ENCODE measurements at regions not wholly inside any gene's neighbourhood (a gene's known extent, or its start where the extent isn't known, plus 50 kb on each side); places are given as distances from the start of the nearest gene placed in this dataset.
"Not testable (repeated sequence)": the region's sequence is repeated elsewhere in the genome, so short reads cannot be mapped to it uniquely, and the experiment has no call there.

- Histone ChIP-seq H3K27ac (ENCODE audit: low read depth in 1 of 2, low read length in 2 of 2) (no peak overlapping the region), H3K9me3 (ENCODE audit: control insufficient read depth, low read length) (no peaks in the 10 kb centered on the region), H3K4me3 (ENCODE audit: low read length in 2 of 2) (no peak overlapping the region), H3K4me1 (ENCODE audit: control insufficient read depth in 1 of 2, insufficient read depth in 2 of 2, low read length in 2 of 2) (peaks cover 0 to 2% of the 10 kb centered on the region in 2 donors), H3K27me3 (ENCODE audit: control insufficient read depth in 1 of 2, insufficient read depth in 2 of 2, low read length in 1 of 2) (no peaks in the 10 kb centered on the region), H3K36me3 (ENCODE audit: control insufficient read depth in 1 of 2, insufficient read depth in 2 of 2, low read length in 1 of 2) (no peaks in the 10 kb centered on the region)
- WGBS, 2 donors = 82 to 86% methylated on average over 1 of the region's 1 CpG
- intact Hi-C loops (cut with DNase I) = no loop called here
- ATAC-seq (ENCODE audit: low FRiP score) (no peak), DNase-seq (no peak)
Observed at GRCh38 chr5:99029172-99029571, 100.4 kb upstream of the CHD1 start.

- H3K27me3 ChIP-seq (ENCODE audit: control insufficient read depth in 1 of 2, insufficient read depth in 2 of 2, low read length in 1 of 2); H3K9me3 ChIP-seq (ENCODE audit: control insufficient read depth, low read length); H3K4me1 ChIP-seq (ENCODE audit: control insufficient read depth in 1 of 2, insufficient read depth in 2 of 2, low read length in 2 of 2); DNase-seq; H3K27ac ChIP-seq (ENCODE audit: low read depth in 1 of 2, low read length in 2 of 2); H3K4me3 ChIP-seq (ENCODE audit: low read length in 2 of 2); intact Hi-C loops (cut with DNase I); H3K36me3 ChIP-seq (ENCODE audit: control insufficient read depth in 1 of 2, insufficient read depth in 2 of 2, low read length in 1 of 2); ATAC-seq (ENCODE audit: low FRiP score): not testable (repeated sequence)
- 81 to 86% methylated on average over 6 of the region's 6 CpGs for WGBS, 2 donors
Observed at GRCh38 chr5:99028170-99028569, 99.4 kb upstream of the CHD1 start.

GRCh38 chr5:99025298-99026045 is 96.7 kb upstream of the CHD1 start:
- Histone ChIP-seq H3K27ac (ENCODE audit: low read depth in 1 of 2, low read length in 2 of 2) (no peak overlapping the region), H3K4me1 (ENCODE audit: control insufficient read depth in 1 of 2, insufficient read depth in 2 of 2, low read length in 2 of 2) (no peaks in the 10 kb centered on the region), H3K27me3 (ENCODE audit: control insufficient read depth in 1 of 2, insufficient read depth in 2 of 2, low read length in 1 of 2) (no peaks in the 10 kb centered on the region), H3K4me3 (ENCODE audit: low read length in 2 of 2) (no peak overlapping the region), H3K9me3 (ENCODE audit: control insufficient read depth, low read length) (no peaks in the 10 kb centered on the region), H3K36me3 (ENCODE audit: control insufficient read depth in 1 of 2, insufficient read depth in 2 of 2, low read length in 1 of 2) (no peaks in the 10 kb centered on the region)
- DNase-seq (no peak), ATAC-seq (ENCODE audit: low FRiP score) (no peak)
- WGBS, 2 donors = 56 to 60% methylated on average over 5 of the region's 5 CpGs
- intact Hi-C loops (cut with DNase I) = no loop called here

GRCh38 chr5:99023330-99023729 is 94.5 kb upstream of the CHD1 start:
- no peaks in the 10 kb centered on the region for H3K4me1 ChIP-seq (ENCODE audit: control insufficient read depth in 1 of 2, insufficient read depth in 2 of 2, low read length in 2 of 2)
- no peaks in the 10 kb centered on the region for H3K9me3 ChIP-seq (ENCODE audit: control insufficient read depth, low read length)
- no peak overlapping the region for H3K4me3 ChIP-seq (ENCODE audit: low read length in 2 of 2)
- H3K27me3 ChIP-seq (ENCODE audit: control insufficient read depth in 1 of 2, insufficient read depth in 2 of 2, low read length in 1 of 2) = no peaks in the 10 kb centered on the region
- DNase-seq (no peak), ATAC-seq (ENCODE audit: low FRiP score) (no peak)
- intact Hi-C loops (cut with DNase I) = no loop called here
- 70 to 71% methylated on average over 3 of the region's 3 CpGs for WGBS, 2 donors
- H3K36me3 ChIP-seq (ENCODE audit: control insufficient read depth in 1 of 2, insufficient read depth in 2 of 2, low read length in 1 of 2) = no peaks in the 10 kb centered on the region
- no peak overlapping the region for H3K27ac ChIP-seq (ENCODE audit: low read depth in 1 of 2, low read length in 2 of 2)

GRCh38 chr5:99022250-99022649 is 93.4 kb upstream of the CHD1 start:
- no peak for ATAC-seq (ENCODE audit: low FRiP score)

GRCh38 chr5:99020698-99021048 is 91.9 kb upstream of the CHD1 start:
- no peak overlapping the region for H3K27ac ChIP-seq (ENCODE audit: low read depth in 1 of 2, low read length in 2 of 2)
- no peaks in the 10 kb centered on the region for H3K9me3 ChIP-seq (ENCODE audit: control insufficient read depth, low read length)
- H3K27me3 ChIP-seq (ENCODE audit: control insufficient read depth in 1 of 2, insufficient read depth in 2 of 2, low read length in 1 of 2) = no peaks in the 10 kb centered on the region
- no peaks in the 10 kb centered on the region for H3K36me3 ChIP-seq (ENCODE audit: control insufficient read depth in 1 of 2, insufficient read depth in 2 of 2, low read length in 1 of 2)
- DNase-seq (no peak), ATAC-seq (ENCODE audit: low FRiP score) (no peak)
- no peak overlapping the region for H3K4me3 ChIP-seq (ENCODE audit: low read length in 2 of 2)
- H3K4me1 ChIP-seq (ENCODE audit: control insufficient read depth in 1 of 2, insufficient read depth in 2 of 2, low read length in 2 of 2) = no peaks in the 10 kb centered on the region
- intact Hi-C loops (cut with DNase I) = no loop called here

More at GRCh38 chr5:99022250-99022649, 93.4 kb upstream of the CHD1 start:
- no peaks in the 10 kb centered on the region for H3K27me3 ChIP-seq (ENCODE audit: control insufficient read depth in 1 of 2, insufficient read depth in 2 of 2, low read length in 1 of 2)
- H3K27ac ChIP-seq (ENCODE audit: low read depth in 1 of 2, low read length in 2 of 2) = no peak overlapping the region
- H3K9me3 ChIP-seq (ENCODE audit: control insufficient read depth, low read length) = no peaks in the 10 kb centered on the region
- intact Hi-C loops (cut with DNase I) = no loop called here
- no peaks in the 10 kb centered on the region for H3K4me1 ChIP-seq (ENCODE audit: control insufficient read depth in 1 of 2, insufficient read depth in 2 of 2, low read length in 2 of 2)
- no peak for DNase-seq
- no peaks in the 10 kb centered on the region for H3K36me3 ChIP-seq (ENCODE audit: control insufficient read depth in 1 of 2, insufficient read depth in 2 of 2, low read length in 1 of 2)
- H3K4me3 ChIP-seq (ENCODE audit: low read length in 2 of 2) = no peak overlapping the region

- ATAC-seq (ENCODE audit: low FRiP score) = no peak
- intact Hi-C loops (cut with DNase I) = no loop called here
- no peaks in the 10 kb centered on the region for H3K4me1 ChIP-seq (ENCODE audit: control insufficient read depth in 1 of 2, insufficient read depth in 2 of 2, low read length in 2 of 2)
- no peaks in the 10 kb centered on the region for H3K9me3 ChIP-seq (ENCODE audit: control insufficient read depth, low read length)
- WGBS, 2 donors = 14 to 19% methylated on average over 3 of the region's 3 CpGs
- H3K27me3 ChIP-seq (ENCODE audit: control insufficient read depth in 1 of 2, insufficient read depth in 2 of 2, low read length in 1 of 2) = no peaks in the 10 kb centered on the region
- H3K27ac ChIP-seq (ENCODE audit: low read depth in 1 of 2, low read length in 2 of 2) = no peak overlapping the region
- no peaks in the 10 kb centered on the region for H3K36me3 ChIP-seq (ENCODE audit: control insufficient read depth in 1 of 2, insufficient read depth in 2 of 2, low read length in 1 of 2)
- no peak for DNase-seq
- no peak overlapping the region for H3K4me3 ChIP-seq (ENCODE audit: low read length in 2 of 2)
Observed at GRCh38 chr5:99019812-99020697, 91.2 kb upstream of the CHD1 start.

- H3K9me3 ChIP-seq (ENCODE audit: control insufficient read depth, low read length) = no peaks in the 10 kb centered on the region
- H3K4me1 ChIP-seq (ENCODE audit: control insufficient read depth in 1 of 2, insufficient read depth in 2 of 2, low read length in 2 of 2) = no peaks in the 10 kb centered on the region
- no peak overlapping the region for H3K27ac ChIP-seq (ENCODE audit: low read depth in 1 of 2, low read length in 2 of 2)
- no peaks in the 10 kb centered on the region for H3K36me3 ChIP-seq (ENCODE audit: control insufficient read depth in 1 of 2, insufficient read depth in 2 of 2, low read length in 1 of 2)
- no peaks in the 10 kb centered on the region for H3K27me3 ChIP-seq (ENCODE audit: control insufficient read depth in 1 of 2, insufficient read depth in 2 of 2, low read length in 1 of 2)
- no peak overlapping the region for H3K4me3 ChIP-seq (ENCODE audit: low read length in 2 of 2)
- 85 to 88% methylated on average over 6 of the region's 6 CpGs for WGBS, 2 donors
- ATAC-seq (ENCODE audit: low FRiP score) = no peak
- DNase-seq = no peak
- intact Hi-C loops (cut with DNase I) = no loop called here
Observed at GRCh38 chr5:99019254-99019653, 90.4 kb upstream of the CHD1 start.

GRCh38 chr5:99010294-99010693 is 81.5 kb upstream of the CHD1 start:
- peaks cover 2% of the 10 kb centered on the region for H3K9me3 ChIP-seq (ENCODE audit: control insufficient read depth, low read length)
- no peaks in the 10 kb centered on the region for H3K36me3 ChIP-seq (ENCODE audit: control insufficient read depth in 1 of 2, insufficient read depth in 2 of 2, low read length in 1 of 2)
- no peak overlapping the region for H3K4me3 ChIP-seq (ENCODE audit: low read length in 2 of 2)
- 56% methylated on average over 3 of the region's 3 CpGs; no CpG with 5 or more reads in 1 of the 2 donors for WGBS, 2 donors
- intact Hi-C loops (cut with DNase I) = no loop called here
- DNase-seq (no peak), ATAC-seq (ENCODE audit: low FRiP score) (no peak)
- H3K27me3 ChIP-seq (ENCODE audit: control insufficient read depth in 1 of 2, insufficient read depth in 2 of 2, low read length in 1 of 2) = no peaks in the 10 kb centered on the region
- no peaks in the 10 kb centered on the region for H3K4me1 ChIP-seq (ENCODE audit: control insufficient read depth in 1 of 2, insufficient read depth in 2 of 2, low read length in 2 of 2)
- H3K27ac ChIP-seq (ENCODE audit: low read depth in 1 of 2, low read length in 2 of 2) = no peak overlapping the region
